IPS-20b (cell line): ENCODE measurements at regions not wholly inside any gene's neighbourhood (a gene's known extent, or its start where the extent isn't known, plus 50 kb on each side); places are given as distances from the start of the nearest gene placed in this dataset.

Source experiments
- H3K27ac ChIP-seq: one replicate; pipeline ENCODE4 v1.5.1; 2013; ENCODE audit warnings: low read length
- H3K27me3 ChIP-seq: 2 replicates; pipeline ENCODE4 v1.6.1; 2013; ENCODE audit warnings: mild to moderate bottlenecking, low read length, inconsistent platforms; ENCODE audit not compliant: insufficient read depth
- H3K36me3 ChIP-seq: 2 replicates; pipeline ENCODE4 v1.6.1; 2013; ENCODE audit warnings: low read depth, mild to moderate bottlenecking, inconsistent platforms, low read length, moderate library complexity; ENCODE audit not compliant: insufficient read depth
- H3K4me1 ChIP-seq: 2 replicates; pipeline ENCODE4 v1.6.1; 2013; ENCODE audit warnings: mild to moderate bottlenecking, control low read depth, inconsistent platforms, low read length, moderate library complexity; ENCODE audit not compliant: insufficient read depth
- H3K4me3 ChIP-seq: 2 replicates; pipeline ENCODE4 v1.5.1; 2013; ENCODE audit warnings: mild to moderate bottlenecking, low read length, inconsistent platforms
- H3K9ac ChIP-seq: 2 replicates; pipeline ENCODE4 v1.6.1; 2013; ENCODE audit warnings: low read depth, mild to moderate bottlenecking, inconsistent platforms, low read length, moderate library complexity
- H3K9me3 ChIP-seq: 2 replicates; pipeline ENCODE4 v1.6.1; 2013; ENCODE audit warnings: mild to moderate bottlenecking, low read depth, low read length, inconsistent platforms; ENCODE audit not compliant: insufficient read depth

DNA sequence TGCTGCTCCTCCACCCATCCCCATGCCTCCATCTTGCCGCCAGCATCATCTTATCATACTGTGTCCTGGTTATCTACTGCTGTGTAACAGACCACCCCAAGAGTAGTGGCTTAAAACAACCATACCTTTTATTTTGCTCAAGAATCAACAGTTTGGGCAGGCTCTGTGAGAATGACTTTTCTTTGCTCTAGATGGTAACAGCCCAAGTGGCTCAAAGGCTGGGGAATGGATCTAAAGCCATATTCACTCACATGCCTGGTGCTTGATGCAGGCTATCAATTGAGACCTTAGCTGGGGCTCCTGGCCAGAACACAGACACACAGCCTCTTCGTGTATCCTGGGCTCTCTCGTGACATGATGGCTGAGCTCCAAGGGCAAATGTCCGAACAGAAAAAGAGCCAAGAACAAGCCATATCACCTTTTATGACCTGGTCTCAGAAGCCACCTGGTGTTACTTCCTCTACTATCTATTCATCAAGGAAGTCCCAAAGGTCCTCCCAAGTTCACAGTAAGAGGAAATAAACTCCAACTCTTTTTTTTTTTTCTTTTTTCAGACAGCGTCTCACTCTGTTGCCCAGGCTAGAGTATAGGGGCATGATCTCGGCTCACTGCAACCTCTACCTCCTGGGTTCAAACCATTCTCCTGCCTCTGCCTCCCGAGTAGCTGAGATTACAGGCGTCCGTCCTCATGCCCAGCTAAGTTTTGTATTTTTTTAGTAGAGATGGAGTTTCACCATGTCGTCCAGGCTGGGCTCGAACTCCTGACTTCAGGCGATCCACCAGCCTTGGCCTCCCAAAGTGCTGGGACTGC is 159.3 kb upstream of the JARID2 start:
- Histone ChIP-seq H3K27me3 (no peaks in the 10 kb centered on the region), H3K9me3 (no peaks in the 10 kb centered on the region), H3K9ac (no peak overlapping the region), H3K36me3 (no peaks in the 10 kb centered on the region), H3K4me1 (no peaks in the 10 kb centered on the region), H3K27ac (no peak overlapping the region), H3K4me3 (no peak overlapping the region)

- no peaks in the 10 kb centered on the region for H3K36me3 ChIP-seq
- H3K27me3 ChIP-seq = no peaks in the 10 kb centered on the region
- no peak overlapping the region for H3K4me3 ChIP-seq
- H3K9me3 ChIP-seq = no peaks in the 10 kb centered on the region
- H3K9ac ChIP-seq = no peak overlapping the region
- H3K27ac ChIP-seq = no peak overlapping the region
- H3K4me1 ChIP-seq = no peaks in the 10 kb centered on the region
These were observed 158.7 kb upstream of the JARID2 start for GRCh38 chr6:15087186-15087589.

- Histone ChIP-seq H3K4me1 (no peaks in the 10 kb centered on the region), H3K9me3 (no peaks in the 10 kb centered on the region), H3K27ac (no peak overlapping the region), H3K27me3 (no peaks in the 10 kb centered on the region), H3K4me3 (no peak overlapping the region), H3K36me3 (no peaks in the 10 kb centered on the region), H3K9ac (no peak overlapping the region)
These were observed 156.8 kb upstream of the JARID2 start for GRCh38 chr6:15088904-15089568.

DNA sequence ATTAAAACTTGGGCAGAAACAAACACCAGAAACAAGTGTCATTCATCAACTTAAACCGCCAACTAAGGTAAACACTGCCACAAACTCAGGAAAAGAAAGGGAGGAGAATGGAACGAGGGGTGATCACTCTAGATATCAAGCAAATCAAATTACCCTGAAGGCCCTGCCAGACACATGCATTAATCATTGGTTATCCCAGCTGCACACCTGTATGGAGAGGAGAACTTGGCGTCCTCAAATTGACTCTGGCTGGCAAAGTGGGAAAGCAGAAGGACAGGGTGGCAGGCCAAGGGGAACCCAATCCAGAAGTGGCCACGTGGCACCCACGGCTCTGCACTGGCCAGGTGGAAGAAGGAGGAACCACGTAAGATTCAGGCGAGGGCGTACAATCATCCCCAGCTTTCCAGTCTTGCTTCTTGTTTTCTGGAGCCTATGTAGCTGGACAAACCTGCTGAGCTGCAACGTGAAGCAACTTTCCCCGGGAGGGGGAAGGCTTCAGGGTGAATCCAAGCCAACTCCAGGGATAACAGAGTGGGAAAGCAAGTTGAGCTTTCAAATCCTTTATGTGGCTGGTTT is 156.2 kb upstream of the JARID2 start:
- Histone ChIP-seq H3K36me3 (no peaks in the 10 kb centered on the region), H3K4me3 (no peak overlapping the region), H3K4me1 (no peaks in the 10 kb centered on the region), H3K9me3 (no peaks in the 10 kb centered on the region), H3K27ac (no peak overlapping the region), H3K27me3 (no peaks in the 10 kb centered on the region), H3K9ac (no peak overlapping the region)

DNA sequence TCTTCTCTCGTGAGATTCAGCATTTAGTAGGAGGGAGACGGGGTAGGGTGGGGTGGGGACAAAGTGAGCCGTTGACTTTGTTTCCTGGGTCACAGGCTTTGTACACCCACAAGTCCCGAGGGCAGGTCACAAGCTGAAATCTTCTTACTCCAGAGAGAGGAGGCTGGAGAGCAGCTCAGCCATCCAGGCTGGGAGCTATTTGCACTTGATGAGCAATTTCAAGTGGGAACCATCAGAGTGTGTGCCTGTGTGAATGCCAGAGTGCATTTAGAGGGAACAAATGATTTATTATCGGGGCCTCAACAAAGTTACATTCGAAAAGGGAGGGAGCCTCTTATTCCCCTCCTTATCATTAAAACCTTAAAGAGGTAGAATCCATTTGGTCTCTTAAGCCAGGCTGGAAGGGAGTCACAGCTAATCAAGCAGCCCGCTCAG is 155.7 kb upstream of the JARID2 start:
- H3K27me3 ChIP-seq = no peaks in the 10 kb centered on the region
- no peak overlapping the region for H3K9ac ChIP-seq
- H3K4me3 ChIP-seq = no peak overlapping the region
- no peaks in the 10 kb centered on the region for H3K4me1 ChIP-seq
- no peak overlapping the region for H3K27ac ChIP-seq
- H3K9me3 ChIP-seq = no peaks in the 10 kb centered on the region
- no peaks in the 10 kb centered on the region for H3K36me3 ChIP-seq

DNA sequence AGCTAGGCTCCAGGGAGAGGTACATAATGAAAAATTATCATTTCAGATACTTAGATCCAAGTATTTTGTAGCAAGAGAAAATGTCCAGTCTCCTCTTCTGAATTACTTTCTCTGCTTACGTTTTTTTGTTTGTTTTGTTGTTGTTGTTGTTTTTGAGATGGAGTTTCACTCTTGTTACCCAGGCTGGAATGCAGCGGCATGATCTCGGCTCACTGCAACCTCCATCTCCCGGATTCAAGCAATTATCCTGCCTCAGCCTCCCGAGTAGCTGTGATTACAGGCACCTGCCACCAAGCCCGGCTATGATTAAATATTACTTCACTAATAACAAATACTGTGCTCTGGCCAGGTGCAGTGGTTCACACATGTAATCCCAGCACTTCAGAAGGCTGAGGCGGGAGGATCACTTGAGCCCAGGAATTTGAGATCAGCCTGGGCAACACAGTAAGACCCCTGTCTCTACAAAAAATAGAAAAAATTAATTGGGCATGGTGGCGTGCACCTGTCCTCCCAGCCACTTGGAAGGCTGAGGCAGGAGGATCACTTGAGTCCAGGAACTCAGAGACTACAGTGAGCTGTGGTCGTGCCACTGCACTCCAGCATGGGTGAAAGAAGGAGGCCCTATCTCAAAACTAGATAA is 155.0 kb upstream of the JARID2 start:
- H3K9me3 ChIP-seq = no peaks in the 10 kb centered on the region
- H3K4me3 ChIP-seq = no peak overlapping the region
- no peak overlapping the region for H3K27ac ChIP-seq
- H3K27me3 ChIP-seq = no peaks in the 10 kb centered on the region
- no peaks in the 10 kb centered on the region for H3K36me3 ChIP-seq
- H3K9ac ChIP-seq = no peak overlapping the region
- H3K4me1 ChIP-seq = no peaks in the 10 kb centered on the region

DNA sequence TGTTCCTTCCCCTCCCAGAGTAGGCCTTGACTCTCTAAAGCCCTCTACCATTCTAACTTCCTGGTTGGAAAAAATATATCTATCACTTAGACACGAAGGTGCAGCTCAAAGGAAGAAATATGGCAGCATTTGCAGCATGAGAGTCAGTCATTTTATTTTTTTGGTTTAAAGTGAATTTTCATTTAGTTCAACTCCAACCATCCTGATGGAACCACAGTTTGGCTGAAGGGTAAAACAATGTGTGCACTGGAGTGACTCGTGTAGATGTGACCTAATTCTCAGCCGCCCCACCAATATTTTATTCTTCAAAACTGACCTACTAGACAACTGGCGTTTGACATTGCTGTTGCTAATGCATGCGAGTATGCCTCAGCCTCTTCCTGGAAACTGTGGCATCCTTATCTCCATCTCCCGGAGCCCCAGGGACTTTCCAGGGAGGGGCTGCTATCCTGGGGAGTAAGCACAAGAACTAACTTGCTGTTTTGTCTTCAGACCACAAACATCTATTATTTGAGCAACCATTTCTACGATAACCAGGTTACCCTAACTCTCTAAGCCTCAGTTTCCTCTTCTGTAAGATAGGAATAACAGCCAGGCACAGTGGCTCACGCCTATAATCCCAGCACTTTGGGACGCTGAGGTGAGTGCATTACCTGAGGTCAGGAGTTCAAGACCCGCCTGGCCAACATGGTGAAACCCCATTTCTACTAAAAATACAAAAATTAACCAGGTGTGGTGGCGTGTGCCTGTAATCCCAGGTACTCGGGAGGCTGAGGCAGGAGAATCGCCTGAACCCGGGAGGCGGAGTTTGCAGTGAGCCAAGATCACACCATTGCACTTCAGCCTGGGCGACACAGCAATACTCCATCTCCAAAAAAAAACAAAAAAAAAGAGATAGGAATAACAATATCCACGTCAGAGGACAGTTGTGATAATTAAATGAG is 148.7 kb upstream of the JARID2 start:
- H3K9ac ChIP-seq = no peak overlapping the region
- no peak overlapping the region for H3K27ac ChIP-seq

GRCh38 chr6:15101130-15101529 is 144.7 kb upstream of the JARID2 start:
- Histone ChIP-seq H3K27me3 (no peaks in the 10 kb centered on the region), H3K36me3 (no peaks in the 10 kb centered on the region), H3K9me3 (no peaks in the 10 kb centered on the region), H3K9ac (no peak overlapping the region), H3K4me1 (no peaks in the 10 kb centered on the region), H3K4me3 (no peak overlapping the region), H3K27ac (no peak overlapping the region)

More for the DNA sequence above, 148.7 kb upstream of the JARID2 start:
- Histone ChIP-seq H3K9me3 (no peaks in the 10 kb centered on the region), H3K36me3 (no peaks in the 10 kb centered on the region), H3K4me3 (no peak overlapping the region), H3K4me1 (no peaks in the 10 kb centered on the region), H3K27me3 (no peaks in the 10 kb centered on the region)

DNA sequence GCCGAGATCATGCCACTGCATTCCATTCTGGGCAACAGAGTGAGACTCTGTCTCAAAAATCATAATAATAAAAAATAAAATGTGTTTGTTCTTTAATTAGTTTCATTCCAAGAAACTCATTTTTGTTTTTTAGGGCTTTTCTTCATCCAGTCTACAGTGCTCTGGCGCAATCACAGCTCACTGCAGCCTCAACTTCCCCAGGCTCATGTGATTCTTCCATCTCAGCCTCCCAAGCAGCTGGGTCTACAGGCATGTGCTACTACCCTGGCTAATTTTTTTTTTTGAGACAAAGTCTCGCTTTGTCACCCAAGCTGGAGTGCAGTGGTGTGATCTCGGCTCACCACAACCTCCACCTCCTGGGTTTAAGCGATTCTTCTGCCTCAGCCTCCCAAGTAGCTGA is 143.6 kb upstream of the JARID2 start:
- Histone ChIP-seq H3K27me3 (no peaks in the 10 kb centered on the region), H3K4me3 (no peak overlapping the region), H3K9me3 (no peaks in the 10 kb centered on the region), H3K27ac (no peak overlapping the region), H3K4me1 (no peaks in the 10 kb centered on the region), H3K9ac (no peak overlapping the region), H3K36me3 (no peaks in the 10 kb centered on the region)

DNA sequence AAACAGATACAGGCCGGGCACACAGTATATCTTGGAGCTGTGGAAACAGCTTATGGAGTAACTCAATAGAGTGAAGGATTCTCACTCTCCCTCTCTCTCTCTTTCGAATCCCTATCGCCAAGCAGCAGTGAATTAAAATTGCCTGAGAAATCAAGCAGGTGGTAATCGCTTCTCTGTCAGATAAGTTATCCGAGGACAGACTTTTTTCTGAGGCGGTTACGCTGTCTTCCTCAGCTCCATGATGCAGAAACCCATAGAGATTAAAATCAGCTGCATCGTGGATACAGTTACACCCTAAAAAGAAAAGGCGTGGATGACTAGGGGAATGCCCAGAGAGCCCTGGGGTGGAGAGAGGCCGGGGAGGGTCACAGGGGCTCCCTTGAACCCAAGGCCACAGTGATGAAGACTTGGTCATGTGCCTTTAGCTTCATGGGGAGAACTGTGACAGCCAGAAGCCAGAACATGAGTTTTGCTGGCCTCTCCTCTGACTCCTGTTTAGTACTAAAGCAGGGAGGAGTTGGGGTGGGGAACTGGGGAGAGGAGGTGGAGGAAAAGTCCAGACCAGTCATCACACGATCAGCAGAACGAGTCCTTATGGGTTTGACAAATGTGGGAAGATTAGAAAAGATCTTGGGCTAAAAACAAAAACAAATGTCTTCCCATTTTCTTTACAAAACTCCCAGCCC is 138.8 kb upstream of the JARID2 start:
- no peaks in the 10 kb centered on the region for H3K9me3 ChIP-seq
- H3K4me3 ChIP-seq = no peak overlapping the region
- no peaks in the 10 kb centered on the region for H3K27me3 ChIP-seq
- H3K4me1 ChIP-seq = no peaks in the 10 kb centered on the region
- no peak overlapping the region for H3K27ac ChIP-seq
- no peaks in the 10 kb centered on the region for H3K36me3 ChIP-seq
- no peak overlapping the region for H3K9ac ChIP-seq
